CD4-positive, alpha-beta T cell (primary cell): ENCODE measurements at regions not wholly inside any gene's neighbourhood (a gene's known extent, or its start where the extent isn't known, plus 50 kb on each side); places are given as distances from the start of the nearest gene placed in this dataset.

ENCODE experiments used
- ATAC-seq: fragments of 200-7000 bp; cut with Tn5 transposase; one replicate; pipeline ENCODE4 v1.10.0; 2022; ENCODE audit warnings: mild to moderate bottlenecking; ENCODE audit not compliant: poor library complexity
- CTCF ChIA-PET: fragments of 350-600 bp; sonication (Branson Sonifier 250); formaldehyde crosslinking; loops from one replicate; lab custom pipeline; 2021; ENCODE audit warnings: antibody characterized with exemption, inconsistent platforms; lab: Charles Lee
- POLR2A ChIA-PET: fragments of 350-600 bp; sonication (Branson Sonifier 250); formaldehyde crosslinking; loops from one replicate; lab custom pipeline; 2021; ENCODE audit warnings: antibody characterized with exemption, inconsistent platforms; lab: Charles Lee
- DNase-seq, 14 experiments: peaks; one replicate each; pipeline ENCODE4 v3.0.0-alpha.2; 2013 to 2020; ENCODE audit warnings: mixed read lengths in 2 of 14
- H3K27ac ChIP-seq, 2 donors: one replicate each; pipeline versions ENCODE4 v1.5.1 to v1.7.0; 2013; ENCODE audit warnings: low read length in 2 of 2, low read depth in 1 of 2, mild to moderate bottlenecking in 1 of 2
- H3K27me3 ChIP-seq, 2 experiments: 1 replicate in 1 of 2; 2 replicates in 1 of 2; pipeline versions ENCODE4 v1.6.1 to v1.7.0; 2013; ENCODE audit warnings: low read length in 2 of 2, control low read depth in 1 of 2, mild to moderate bottlenecking in 1 of 2, moderate library complexity in 1 of 2; ENCODE audit not compliant: insufficient read depth in 2 of 2, control insufficient read depth in 1 of 2
- H3K36me3 ChIP-seq: one replicate; pipeline ENCODE4 v1.6.1; 2013; ENCODE audit warnings: low read length, control low read depth; ENCODE audit not compliant: insufficient read depth
- H3K4me1 ChIP-seq: one replicate; pipeline ENCODE4 v1.6.1; 2013; ENCODE audit warnings: low read length, control low read depth; ENCODE audit not compliant: insufficient read depth
- H3K4me3 ChIP-seq: one replicate; pipeline ENCODE4 v1.5.1; 2013; ENCODE audit warnings: mild to moderate bottlenecking, low read length, moderate library complexity
- H3K9me3 ChIP-seq, 2 experiments: 1 replicate in 1 of 2; 2 replicates in 1 of 2; pipeline versions ENCODE4 v1.6.1 to v1.7.0; 2013; ENCODE audit warnings: low read length in 2 of 2, mild to moderate bottlenecking in 2 of 2, control low read depth in 1 of 2, moderate library complexity in 1 of 2; ENCODE audit not compliant: control insufficient read depth in 1 of 2, insufficient read depth in 1 of 2
- H3K27ac Mint-ChIP-seq: one replicate; pipeline ENCODE4 v1.8.0; 2020; ENCODE audit warnings: mixed read lengths
- H3K27me3 Mint-ChIP-seq: one replicate; pipeline ENCODE4 v1.8.0; 2021; ENCODE audit warnings: mixed read lengths
- H3K36me3 Mint-ChIP-seq: one replicate; pipeline ENCODE4 v1.8.0; 2021; ENCODE audit warnings: low read depth, mixed read lengths
- H3K4me1 Mint-ChIP-seq: one replicate; pipeline ENCODE4 v1.8.0; 2021; ENCODE audit warnings: low read depth, mixed read lengths
- H3K4me3 Mint-ChIP-seq: one replicate; pipeline ENCODE4 v1.8.0; 2020; ENCODE audit warnings: mild to moderate bottlenecking, mixed read lengths
- H3K9me3 Mint-ChIP-seq: one replicate; pipeline ENCODE4 v1.8.0; 2020; ENCODE audit warnings: mixed read lengths
- intact Hi-C, 2 experiments: fragments of 100-400 bp; cut with DNase I in 1 of 2; cut with micrococcal nuclease in 1 of 2; formaldehyde crosslinking; loops; one replicate each; pipeline versions ENCODE4 v1.15.1 to v1.9.0; 2023 to 2025; cut with DNase I, micrococcal nuclease
- TF ChIP-seq, protein P1 (sequence below): fragments of 200-600 bp; IDR thresholded peaks from one replicate; pipeline ENCODE4 v1.8.0; 2022; ENCODE audit warnings: antibody characterized with exemption, mild to moderate bottlenecking

DNA sequence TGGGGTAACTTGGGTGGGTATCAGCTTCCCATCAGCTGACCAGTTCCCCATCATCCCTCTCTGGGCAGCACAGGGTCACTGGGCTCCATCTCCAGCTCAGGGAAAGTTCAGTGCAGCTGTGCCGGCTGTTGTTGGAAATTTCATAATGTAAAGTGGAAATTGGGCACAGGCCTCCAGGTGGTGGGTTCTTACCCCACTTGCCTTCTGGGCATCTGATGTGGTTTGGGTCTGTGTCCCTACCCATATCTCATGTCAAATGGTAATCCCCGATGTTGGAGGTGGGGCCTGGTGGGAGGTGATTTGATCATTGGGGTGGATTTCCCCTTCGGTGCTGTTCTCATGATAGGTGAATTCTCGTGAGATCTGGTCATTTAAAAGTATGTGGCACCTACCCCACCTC lies 59.7 kb upstream of the PSEN2 start:
- TF ChIP-seq, protein P1, sequence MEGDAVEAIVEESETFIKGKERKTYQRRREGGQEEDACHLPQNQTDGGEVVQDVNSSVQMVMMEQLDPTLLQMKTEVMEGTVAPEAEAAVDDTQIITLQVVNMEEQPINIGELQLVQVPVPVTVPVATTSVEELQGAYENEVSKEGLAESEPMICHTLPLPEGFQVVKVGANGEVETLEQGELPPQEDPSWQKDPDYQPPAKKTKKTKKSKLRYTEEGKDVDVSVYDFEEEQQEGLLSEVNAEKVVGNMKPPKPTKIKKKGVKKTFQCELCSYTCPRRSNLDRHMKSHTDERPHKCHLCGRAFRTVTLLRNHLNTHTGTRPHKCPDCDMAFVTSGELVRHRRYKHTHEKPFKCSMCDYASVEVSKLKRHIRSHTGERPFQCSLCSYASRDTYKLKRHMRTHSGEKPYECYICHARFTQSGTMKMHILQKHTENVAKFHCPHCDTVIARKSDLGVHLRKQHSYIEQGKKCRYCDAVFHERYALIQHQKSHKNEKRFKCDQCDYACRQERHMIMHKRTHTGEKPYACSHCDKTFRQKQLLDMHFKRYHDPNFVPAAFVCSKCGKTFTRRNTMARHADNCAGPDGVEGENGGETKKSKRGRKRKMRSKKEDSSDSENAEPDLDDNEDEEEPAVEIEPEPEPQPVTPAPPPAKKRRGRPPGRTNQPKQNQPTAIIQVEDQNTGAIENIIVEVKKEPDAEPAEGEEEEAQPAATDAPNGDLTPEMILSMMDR = no peak
- no peaks in the 10 kb centered on the region for H3K36me3 ChIP-seq
- intact Hi-C loops = no loop called here
- no peak overlapping the region for H3K4me3 Mint-ChIP-seq
- H3K27ac Mint-ChIP-seq = no peak overlapping the region
- ATAC-seq (no peak), DNase-seq (no peak)
- no peaks in the 10 kb centered on the region for H3K9me3 ChIP-seq
- no peaks in the 10 kb centered on the region for H3K27me3 ChIP-seq
- H3K4me3 ChIP-seq = no peak overlapping the region
- no peaks in the 10 kb centered on the region for H3K9me3 Mint-ChIP-seq
- CTCF ChIA-PET = interaction anchor here (1.1 kb wide), 1 partner anchor 9 kb away, joined by 3 read pairs; no protein-coding TSS in a partner anchor
- no peaks in the 10 kb centered on the region for H3K27me3 Mint-ChIP-seq
- POLR2A ChIA-PET = no interaction called here
- H3K27ac ChIP-seq = no peak overlapping the region
- no peaks in the 10 kb centered on the region for H3K36me3 Mint-ChIP-seq
- H3K4me1 Mint-ChIP-seq = peaks cover 10% of the 10 kb centered on the region
- H3K4me1 ChIP-seq = peaks cover 10% of the 10 kb centered on the region

DNA sequence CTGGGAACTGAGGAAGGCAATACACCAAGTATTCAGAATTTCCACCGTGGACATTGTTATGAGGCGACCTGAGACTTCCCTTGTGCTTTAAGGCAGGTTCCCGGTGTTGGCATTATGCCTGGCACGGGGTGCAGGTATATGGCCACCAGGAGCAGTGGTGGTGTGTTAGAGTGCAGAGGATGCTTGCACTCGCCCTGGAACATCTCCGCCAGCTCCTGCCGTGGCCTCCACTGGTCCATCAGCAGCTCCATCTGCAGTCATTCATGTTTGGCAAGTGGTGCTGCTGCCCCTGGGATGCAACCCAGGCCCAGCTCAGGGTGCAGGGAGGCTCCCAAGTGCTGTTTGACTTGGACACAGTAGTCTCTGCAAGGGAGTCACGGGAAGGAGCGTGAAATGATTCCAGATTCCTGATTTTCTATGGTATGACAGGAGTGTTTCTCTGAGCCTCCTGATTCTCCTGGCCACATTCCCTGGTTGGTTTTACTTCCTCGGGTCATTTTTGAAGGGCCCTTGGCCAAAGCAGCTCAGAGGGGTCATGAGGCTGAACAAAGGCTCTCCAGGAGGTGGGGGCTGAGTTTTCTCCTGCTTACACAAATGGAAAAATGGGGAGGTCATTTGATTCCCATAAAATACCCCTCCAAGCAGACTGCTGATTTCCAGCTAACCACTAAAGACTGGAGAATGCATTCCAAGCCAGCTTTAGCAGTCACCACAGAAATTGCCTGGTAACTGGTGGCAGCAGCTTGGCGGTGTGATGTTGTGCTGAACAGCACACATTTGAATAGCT lies 60.4 kb upstream of the PSEN2 start:
- no peaks in the 10 kb centered on the region for H3K27me3 Mint-ChIP-seq
- no peak overlapping the region for H3K27ac Mint-ChIP-seq
- H3K9me3 Mint-ChIP-seq = no peaks in the 10 kb centered on the region
- H3K36me3 ChIP-seq = no peaks in the 10 kb centered on the region
- H3K27ac ChIP-seq = no peak overlapping the region
- intact Hi-C loops = loop anchor here in 1 of 2 experiments (5.0 kb wide), 1 partner anchor 43 kb away; no protein-coding TSS in a partner anchor
- peaks cover 4% of the 10 kb centered on the region for H3K4me1 ChIP-seq
- no peak overlapping the region for H3K4me3 Mint-ChIP-seq
- TF ChIP-seq, protein P1 = no peak
- H3K4me1 Mint-ChIP-seq = peaks cover 10% of the 10 kb centered on the region
- ChIA-PET POLR2A (no interaction called here), CTCF (interaction anchor here (1.1 kb wide), 1 partner anchor 10 kb away, joined by 3 read pairs; no protein-coding TSS in a partner anchor)
- ATAC-seq (no peak), DNase-seq (no peak)
- H3K9me3 ChIP-seq = no peaks in the 10 kb centered on the region
- H3K27me3 ChIP-seq = no peaks in the 10 kb centered on the region
- H3K4me3 ChIP-seq = no peak overlapping the region
- H3K36me3 Mint-ChIP-seq = no peaks in the 10 kb centered on the region

DNA sequence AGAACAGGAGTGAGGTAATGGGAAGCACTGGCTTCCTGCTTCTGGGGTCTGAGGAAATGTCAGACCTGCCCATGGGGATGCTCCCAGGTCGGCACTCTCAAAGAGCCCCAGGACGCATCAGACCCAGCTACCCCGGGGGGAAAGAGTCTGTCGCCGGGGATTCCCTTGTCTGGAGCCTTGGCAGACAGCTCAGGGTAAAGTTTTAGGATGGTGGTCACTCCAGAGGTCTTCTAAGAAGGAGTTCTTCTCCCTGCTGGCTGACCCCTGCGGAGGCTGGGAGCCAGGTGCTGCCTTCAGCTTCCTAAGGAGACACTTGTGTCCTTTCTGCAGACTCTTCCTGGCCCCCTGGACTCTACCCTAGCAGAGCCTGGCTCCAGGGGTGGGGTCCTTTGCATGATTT lies 61.9 kb upstream of the PSEN2 start:
- no peaks in the 10 kb centered on the region for H3K9me3 ChIP-seq
- intact Hi-C loops = loop anchor here in 1 of 2 experiments (5.0 kb wide), 1 partner anchor 41 kb away; no protein-coding TSS in a partner anchor
- no peaks in the 10 kb centered on the region for H3K27me3 ChIP-seq
- ATAC-seq (no peak), DNase-seq (no peak)
- no peaks in the 10 kb centered on the region for H3K36me3 Mint-ChIP-seq
- no peak overlapping the region for H3K4me3 ChIP-seq
- no peak overlapping the region for H3K27ac ChIP-seq
- peaks cover 7% of the 10 kb centered on the region for H3K4me1 Mint-ChIP-seq
- H3K9me3 Mint-ChIP-seq = no peaks in the 10 kb centered on the region
- CTCF ChIA-PET = no interaction called here
- POLR2A ChIA-PET = no interaction called here
- H3K4me3 Mint-ChIP-seq = no peak overlapping the region
- no peaks in the 10 kb centered on the region for H3K36me3 ChIP-seq
- no peak overlapping the region for H3K27ac Mint-ChIP-seq
- H3K4me1 ChIP-seq = no peaks in the 10 kb centered on the region
- no peaks in the 10 kb centered on the region for H3K27me3 Mint-ChIP-seq
- TF ChIP-seq, protein P1 = no peak
